Suprapubic skin (tissue), 4 donors: ENCODE measurements at regions not wholly inside any gene's neighbourhood (a gene's known extent, or its start where the extent isn't known, plus 50 kb on each side); places are given as distances from the start of the nearest gene placed in this dataset.

Source experiments
- CTCF ChIP-seq, 2 donors: fragments of 200-600 bp in 1 of 2; fragments of 450-650 bp in 1 of 2; sonication (generic) in 1 of 2; IDR thresholded peaks; one replicate each; pipeline ENCODE4 v1.5.1; 2016 to 2019; ENCODE audit warnings: antibody characterized with exemption in 2 of 2, mild to moderate bottlenecking in 1 of 2, moderate library complexity in 1 of 2
- EP300 ChIP-seq: sonication (generic); formaldehyde crosslinking; IDR thresholded peaks from one replicate; pipeline ENCODE4 v1.6.1; 2017; ENCODE audit warnings: antibody characterized with exemption
- POLR2A ChIP-seq, 2 donors: fragments of 450-650 bp; IDR thresholded peaks; one replicate each; pipeline ENCODE4 v1.6.1; 2017; ENCODE audit warnings: antibody characterized with exemption in 2 of 2, mild to moderate bottlenecking in 2 of 2, moderate library complexity in 2 of 2
- POLR2AphosphoS5 ChIP-seq, 3 donors: sonication (generic); formaldehyde crosslinking; IDR thresholded peaks; one replicate each; pipeline ENCODE4 v1.6.1; 2017; ENCODE audit warnings: antibody characterized with exemption in 3 of 3

DNA sequence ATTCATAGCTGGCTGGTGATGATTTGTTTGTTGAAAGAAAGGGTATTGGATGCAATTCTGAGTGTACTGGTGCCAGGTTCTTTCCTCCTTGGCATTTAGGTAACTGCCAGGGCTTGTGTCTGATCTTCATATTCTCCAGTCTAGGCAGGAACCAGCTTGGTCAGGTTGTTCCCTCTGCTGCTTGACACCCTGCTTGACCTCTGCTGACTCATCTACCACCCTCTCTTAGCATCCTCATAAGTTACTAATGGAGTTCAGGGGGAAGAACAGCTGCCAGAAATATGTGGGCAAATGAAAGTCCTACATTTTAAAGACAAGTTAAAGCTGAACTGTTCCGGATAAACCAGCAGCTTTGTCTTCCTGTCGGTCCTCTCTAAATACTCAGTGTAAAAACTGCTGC is 116.1 kb upstream of the TNC start:
- no peak for TF ChIP-seq CTCF (IDR thresholded peaks at IDR 0.05)
- no peak for TF ChIP-seq POLR2AphosphoS5 (IDR thresholded peaks at IDR 0.05)
- no peak for TF ChIP-seq POLR2A (IDR thresholded peaks at IDR 0.05)
- no peak for TF ChIP-seq EP300
